ENCODE measurements at regions not wholly inside any gene's neighbourhood (a gene's known extent, or its start where the extent isn't known, plus 50 kb on each side); places are given as distances from the start of the nearest gene placed in this dataset.
"Not testable (repeated sequence)": the region's sequence is repeated elsewhere in the genome, so short reads cannot be mapped to it uniquely, and the experiment has no call there.

GRCh38 chr10:90087197-90088023 is 386.0 kb downstream of the KIF20B start:
- no peaks in the 10 kb centered on the region for H3K9me3 ChIP-seq (replicated peaks; ENCODE audit: low read length)
- H3K9ac ChIP-seq (ENCODE audit: low read depth, low read length), result no peak overlapping the region
- no peaks in the 10 kb centered on the region for H3K36me3 ChIP-seq (ENCODE audit: insufficient read depth, low read length)
- H3K4me2 ChIP-seq (ENCODE audit: low read length), result peak overlapping the region; percentile 21
- no peak overlapping the region for H3K4me3 ChIP-seq (ENCODE audit: low read length)
- H3K27me3 ChIP-seq (ENCODE audit: control insufficient read depth, insufficient read depth, low read length), result no peaks in the 10 kb centered on the region
- H3K4me1 ChIP-seq (ENCODE audit: control insufficient read depth, insufficient read depth, low read length), result peaks cover 12% of the 10 kb centered on the region

DNA sequence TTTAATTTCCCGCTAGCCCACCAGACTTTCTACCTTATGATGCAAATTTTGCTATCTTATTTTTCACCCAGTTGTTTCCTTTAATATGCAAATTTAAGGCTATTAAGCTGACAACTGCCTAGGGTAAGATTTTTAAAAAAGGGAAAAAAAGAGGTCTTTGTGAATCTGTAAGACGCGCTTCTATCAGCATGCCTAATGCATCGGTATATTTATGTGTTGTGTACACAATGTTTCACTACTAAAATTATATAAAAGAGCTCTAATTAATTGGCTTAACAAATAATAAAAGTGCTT is 386.6 kb downstream of the KIF20B start:
- no peaks in the 10 kb centered on the region for H3K36me3 ChIP-seq (ENCODE audit: insufficient read depth, low read length)
- H3K4me3 ChIP-seq (ENCODE audit: low read length), result no peak overlapping the region
- H3K4me2 ChIP-seq (ENCODE audit: low read length), result no peak overlapping the region
- no peaks in the 10 kb centered on the region for H3K9me3 ChIP-seq (replicated peaks; ENCODE audit: low read length)
- no peak overlapping the region for H3K9ac ChIP-seq (ENCODE audit: low read depth, low read length)
- no peaks in the 10 kb centered on the region for H3K27me3 ChIP-seq (ENCODE audit: control insufficient read depth, insufficient read depth, low read length)
- peaks cover 12% of the 10 kb centered on the region for H3K4me1 ChIP-seq (ENCODE audit: control insufficient read depth, insufficient read depth, low read length)

- Histone ChIP-seq H3K9ac (ENCODE audit: low read depth, low read length) (no peak overlapping the region), H3K9me3 (replicated peaks; ENCODE audit: low read length) (no peaks in the 10 kb centered on the region), H3K4me1 (ENCODE audit: control insufficient read depth, insufficient read depth, low read length) (peaks cover 12% of the 10 kb centered on the region), H3K36me3 (ENCODE audit: insufficient read depth, low read length) (no peaks in the 10 kb centered on the region), H3K4me3 (ENCODE audit: low read length) (no peak overlapping the region), H3K27me3 (ENCODE audit: control insufficient read depth, insufficient read depth, low read length) (no peaks in the 10 kb centered on the region), H3K4me2 (ENCODE audit: low read length) (no peak overlapping the region)
Measured at GRCh38 chr10:90089719-90090118, 388.3 kb downstream of the KIF20B start.

DNA sequence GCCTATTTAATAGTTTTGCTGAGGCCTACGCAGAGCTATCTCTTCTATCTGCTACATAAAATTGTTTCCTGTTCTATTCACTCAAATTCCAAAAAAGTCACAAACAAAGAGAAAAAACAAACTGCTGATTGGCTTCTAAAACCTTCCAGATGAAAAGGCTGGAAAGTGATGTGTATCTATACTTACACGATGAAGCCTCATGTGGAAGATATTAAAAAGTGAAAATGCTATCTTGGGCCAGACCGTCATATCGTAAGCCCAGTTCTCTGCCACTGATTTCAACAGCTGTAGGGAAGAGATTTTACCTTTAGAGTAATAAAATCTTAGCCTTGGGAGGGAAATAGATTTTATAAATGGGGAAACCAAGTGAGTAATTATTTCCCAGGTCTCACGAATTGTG is 394.8 kb downstream of the KIF20B start:
- Histone ChIP-seq H3K4me1 (ENCODE audit: control insufficient read depth, insufficient read depth, low read length) (no peaks in the 10 kb centered on the region), H3K9me3 (replicated peaks; ENCODE audit: low read length) (no peaks in the 10 kb centered on the region), H3K27me3 (ENCODE audit: control insufficient read depth, insufficient read depth, low read length) (no peaks in the 10 kb centered on the region), H3K4me3 (ENCODE audit: low read length) (no peak overlapping the region), H3K4me2 (ENCODE audit: low read length) (no peak overlapping the region), H3K9ac (ENCODE audit: low read depth, low read length) (no peak overlapping the region), H3K36me3 (ENCODE audit: insufficient read depth, low read length) (no peaks in the 10 kb centered on the region)

DNA sequence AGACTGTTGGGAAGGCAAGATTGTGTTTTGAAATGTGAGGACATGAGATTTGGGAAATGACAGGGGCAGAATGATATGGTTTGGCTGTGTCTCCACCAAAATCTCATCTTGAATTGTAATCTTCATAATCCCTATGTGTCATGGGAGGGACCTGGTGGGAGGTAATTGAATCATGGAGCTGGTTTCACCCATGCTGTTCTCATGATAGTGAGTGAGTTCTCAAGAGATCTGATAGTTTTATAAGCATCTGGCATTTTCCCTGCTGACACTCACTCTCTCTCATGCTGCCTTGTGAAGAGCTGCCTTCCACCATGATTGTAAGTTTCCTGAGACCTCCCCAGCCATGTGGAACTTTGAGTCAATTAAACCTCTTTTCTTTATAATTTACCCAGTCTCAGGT is 406.2 kb downstream of the KIF20B start:
- not testable (repeated sequence) for H3K27me3 ChIP-seq (ENCODE audit: control insufficient read depth, insufficient read depth, low read length); H3K4me1 ChIP-seq (ENCODE audit: control insufficient read depth, insufficient read depth, low read length); H3K9me3 ChIP-seq (replicated peaks; ENCODE audit: low read length); H3K9ac ChIP-seq (ENCODE audit: low read depth, low read length); H3K4me3 ChIP-seq (ENCODE audit: low read length); H3K36me3 ChIP-seq (ENCODE audit: insufficient read depth, low read length); H3K4me2 ChIP-seq (ENCODE audit: low read length)

- Histone ChIP-seq H3K27me3 (ENCODE audit: control insufficient read depth, insufficient read depth, low read length) (no peaks in the 10 kb centered on the region), H3K9ac (ENCODE audit: low read depth, low read length) (no peak overlapping the region), H3K4me2 (ENCODE audit: low read length) (no peak overlapping the region), H3K36me3 (ENCODE audit: insufficient read depth, low read length) (no peaks in the 10 kb centered on the region), H3K9me3 (replicated peaks; ENCODE audit: low read length) (no peaks in the 10 kb centered on the region), H3K4me3 (ENCODE audit: low read length) (no peak overlapping the region), H3K4me1 (ENCODE audit: control insufficient read depth, insufficient read depth, low read length) (peaks cover 9% of the 10 kb centered on the region)
Measured at GRCh38 chr10:90111671-90112070, 410.3 kb downstream of the KIF20B start.

GRCh38 chr10:90112681-90113080 is 411.3 kb downstream of the KIF20B start:
- H3K9ac ChIP-seq (ENCODE audit: low read depth, low read length), result no peak overlapping the region

GRCh38 chr10:90118567-90118966 is 417.2 kb downstream of the KIF20B start:
- not testable (repeated sequence) for H3K27me3 ChIP-seq (ENCODE audit: control insufficient read depth, insufficient read depth, low read length); H3K4me1 ChIP-seq (ENCODE audit: control insufficient read depth, insufficient read depth, low read length); H3K9me3 ChIP-seq (replicated peaks; ENCODE audit: low read length); H3K36me3 ChIP-seq (ENCODE audit: insufficient read depth, low read length); H3K4me3 ChIP-seq (ENCODE audit: low read length); H3K9ac ChIP-seq (ENCODE audit: low read depth, low read length); H3K4me2 ChIP-seq (ENCODE audit: low read length)

More at GRCh38 chr10:90112681-90113080, 411.3 kb downstream of the KIF20B start:
- Histone ChIP-seq H3K4me3 (ENCODE audit: low read length) (no peak overlapping the region), H3K4me2 (ENCODE audit: low read length) (no peak overlapping the region), H3K4me1 (ENCODE audit: control insufficient read depth, insufficient read depth, low read length) (peaks cover 9% of the 10 kb centered on the region), H3K9me3 (replicated peaks; ENCODE audit: low read length) (no peaks in the 10 kb centered on the region), H3K27me3 (ENCODE audit: control insufficient read depth, insufficient read depth, low read length) (no peaks in the 10 kb centered on the region), H3K36me3 (ENCODE audit: insufficient read depth, low read length) (no peaks in the 10 kb centered on the region)

- H3K4me3 ChIP-seq (ENCODE audit: low read length); H3K9me3 ChIP-seq (replicated peaks; ENCODE audit: low read length); H3K4me2 ChIP-seq (ENCODE audit: low read length); H3K27me3 ChIP-seq (ENCODE audit: control insufficient read depth, insufficient read depth, low read length); H3K9ac ChIP-seq (ENCODE audit: low read depth, low read length); H3K4me1 ChIP-seq (ENCODE audit: control insufficient read depth, insufficient read depth, low read length); H3K36me3 ChIP-seq (ENCODE audit: insufficient read depth, low read length): not testable (repeated sequence)
Measured at GRCh38 chr10:90119631-90120280, 418.4 kb downstream of the KIF20B start.

- Histone ChIP-seq H3K36me3 (ENCODE audit: insufficient read depth, low read length) (no peaks in the 10 kb centered on the region), H3K4me3 (ENCODE audit: low read length) (no peak overlapping the region), H3K27me3 (ENCODE audit: control insufficient read depth, insufficient read depth, low read length) (peaks cover 3% of the 10 kb centered on the region), H3K9ac (ENCODE audit: low read depth, low read length) (no peak overlapping the region), H3K4me2 (ENCODE audit: low read length) (no peak overlapping the region), H3K4me1 (ENCODE audit: control insufficient read depth, insufficient read depth, low read length) (peaks cover 6% of the 10 kb centered on the region), H3K9me3 (replicated peaks; ENCODE audit: low read length) (no peaks in the 10 kb centered on the region)
Measured at GRCh38 chr10:90125456-90126255, 424.3 kb downstream of the KIF20B start.

- H3K9ac ChIP-seq (ENCODE audit: low read depth, low read length), result no peak overlapping the region
- no peak overlapping the region for H3K4me3 ChIP-seq (ENCODE audit: low read length)
- peaks cover 3% of the 10 kb centered on the region for H3K27me3 ChIP-seq (ENCODE audit: control insufficient read depth, insufficient read depth, low read length)
- no peaks in the 10 kb centered on the region for H3K36me3 ChIP-seq (ENCODE audit: insufficient read depth, low read length)
- peaks cover 6% of the 10 kb centered on the region for H3K4me1 ChIP-seq (ENCODE audit: control insufficient read depth, insufficient read depth, low read length)
- no peak overlapping the region for H3K4me2 ChIP-seq (ENCODE audit: low read length)
- H3K9me3 ChIP-seq (replicated peaks; ENCODE audit: low read length), result no peaks in the 10 kb centered on the region
Measured at GRCh38 chr10:90126256-90126595, 424.8 kb downstream of the KIF20B start.

Measured in skeletal muscle satellite cell (primary cell).